GM23248 (cell line): ENCODE measurements at regions not wholly inside any gene's neighbourhood (a gene's known extent, or its start where the extent isn't known, plus 50 kb on each side); places are given as distances from the start of the nearest gene placed in this dataset.

Source experiments
- DNase-seq: peaks from one replicate; pipeline ENCODE4 v3.0.0-alpha.2; 2015
- H2AFZ ChIP-seq: fragments of 200-600 bp; sonication (generic); 2 replicates; pipeline ENCODE4 v1.6.1; 2016; ENCODE audit warnings: antibody characterized with exemption
- H3F3A ChIP-seq: fragments of 200-600 bp; sonication (generic); 2 replicates; pipeline ENCODE4 v1.6.1; 2016; ENCODE audit warnings: mild to moderate bottlenecking, antibody characterized with exemption, mixed run types; ENCODE audit not compliant: insufficient read depth
- H3K27ac ChIP-seq: fragments of 200-600 bp; sonication (generic); 2 replicates; pipeline ENCODE4 v1.5.1; 2016; ENCODE audit warnings: mild to moderate bottlenecking
- H3K27me3 ChIP-seq: fragments of 200-600 bp; sonication (generic); replicated peaks from 2 replicates; pipeline ENCODE4 v1.6.1; 2016; ENCODE audit warnings: mild to moderate bottlenecking; ENCODE audit not compliant: insufficient read depth
- H3K36me3 ChIP-seq: fragments of 200-600 bp; sonication (generic); 2 replicates; pipeline ENCODE4 v1.6.1; 2016; ENCODE audit warnings: low read depth, mild to moderate bottlenecking
- H3K4me1 ChIP-seq: fragments of 200-600 bp; sonication (generic); 2 replicates; pipeline ENCODE4 v1.6.1; 2016; ENCODE audit warnings: mild to moderate bottlenecking; ENCODE audit not compliant: insufficient read depth
- H3K4me2 ChIP-seq: fragments of 200-600 bp; sonication (generic); one replicate; pipeline ENCODE4 v1.6.1; 2016; ENCODE audit warnings: mild to moderate bottlenecking; ENCODE audit not compliant: unreplicated experiment
- H3K4me3 ChIP-seq: fragments of 200-600 bp; sonication (generic); 2 replicates; pipeline ENCODE4 v1.5.1; 2016; ENCODE audit warnings: mild to moderate bottlenecking
- H3K79me2 ChIP-seq: fragments of 200-600 bp; sonication (generic); 2 replicates; pipeline ENCODE4 v1.6.1; 2016; ENCODE audit warnings: mild to moderate bottlenecking; ENCODE audit not compliant: insufficient read depth
- H3K9ac ChIP-seq: fragments of 200-600 bp; sonication (generic); 2 replicates; pipeline ENCODE4 v1.6.1; 2016; ENCODE audit warnings: mild to moderate bottlenecking
- H3K9me2 ChIP-seq: fragments of 200-600 bp; sonication (generic); 2 replicates; pipeline ENCODE4 v1.6.1; 2016; ENCODE audit warnings: mixed run types, mild to moderate bottlenecking, moderate library complexity; ENCODE audit not compliant: insufficient read depth
- H3K9me3 ChIP-seq: fragments of 200-600 bp; sonication (generic); one replicate; pipeline ENCODE4 v1.6.1; 2017; ENCODE audit warnings: low read depth
- H4K20me1 ChIP-seq: fragments of 200-600 bp; sonication (generic); 2 replicates; pipeline ENCODE4 v1.6.0; 2016; ENCODE audit not compliant: insufficient read depth
- EZH2 ChIP-seq: fragments of 200-600 bp; sonication (generic); IDR thresholded peaks from 2 replicates; pipeline ENCODE4 v1.6.1; 2018; ENCODE audit warnings: antibody characterized with exemption, mild to moderate bottlenecking; ENCODE audit not compliant: insufficient read depth, poor library complexity, severe bottlenecking
- EZH2phosphoT487 ChIP-seq: fragments of 200-600 bp; sonication (generic); IDR thresholded peaks from 2 replicates; pipeline ENCODE4 v1.6.1; 2018; ENCODE audit warnings: antibody characterized with exemption, moderate library complexity, mild to moderate bottlenecking, low read depth; ENCODE audit not compliant: insufficient read depth
- WGBS, 2 experiments: methylation state at CpG; one replicate each; pipeline ENCODE4 v1.1.6; 2015 to 2017; ENCODE audit warnings: low lambda C conversion rate in 2 of 2, low coverage in 1 of 2; ENCODE audit errors: missing lambda C conversion rate in 2 of 2; 5-methylcytosine and 5-hydroxymethylcytosine counted together
- in situ Hi-C: fragments of 300-500 bp; cut with MboI; formaldehyde crosslinking; loops from 2 replicates; pipeline ENCODE4 v1.15.0; 2020

- in situ Hi-C loops = no loop called here
- 73 to 74% methylated on average over 9 of the region's 9 CpGs for WGBS, 2 experiments
- Histone ChIP-seq H3F3A (no peaks in the 10 kb centered on the region), H3K27me3 (peaks cover 20% of the 10 kb centered on the region), H3K79me2 (no peaks in the 10 kb centered on the region), H3K36me3 (no peaks in the 10 kb centered on the region), H3K4me1 (no peaks in the 10 kb centered on the region), H3K9me2 (no peaks in the 10 kb centered on the region), H3K27ac (no peak overlapping the region), H4K20me1 (no peaks in the 10 kb centered on the region), H3K4me2 (no peak overlapping the region), H3K9me3 (no peaks in the 10 kb centered on the region), H2AFZ (no peak overlapping the region), H3K4me3 (no peak overlapping the region), H3K9ac (no peak overlapping the region)
- TF ChIP-seq EZH2 (no peak), EZH2phosphoT487 (no peak)
- DNase-seq = no peak
Observed at GRCh38 chr9:95373782-95374487, 56.4 kb upstream of the FANCC start.

- in situ Hi-C loops = no loop called here
- Histone ChIP-seq H3K36me3 (no peaks in the 10 kb centered on the region), H3K27ac (no peak overlapping the region), H3K4me2 (no peak overlapping the region), H3K4me3 (no peak overlapping the region), H4K20me1 (no peaks in the 10 kb centered on the region), H3K79me2 (no peaks in the 10 kb centered on the region), H3F3A (no peaks in the 10 kb centered on the region), H3K9ac (no peak overlapping the region), H3K27me3 (peaks cover 17% of the 10 kb centered on the region), H2AFZ (no peak overlapping the region), H3K9me2 (no peaks in the 10 kb centered on the region), H3K9me3 (no peaks in the 10 kb centered on the region), H3K4me1 (no peaks in the 10 kb centered on the region)
- WGBS, 2 experiments = 51 to 52% methylated on average over 6 of the region's 6 CpGs
- TF ChIP-seq EZH2 (no peak), EZH2phosphoT487 (no peak)
- no peak for DNase-seq
Observed at GRCh38 chr9:95373069-95373681, 55.7 kb upstream of the FANCC start.

- DNase-seq = no peak
- Histone ChIP-seq H4K20me1 (no peaks in the 10 kb centered on the region), H2AFZ (no peak overlapping the region), H3K27ac (no peak overlapping the region), H3K4me2 (no peak overlapping the region), H3K9me3 (no peaks in the 10 kb centered on the region), H3K9ac (no peak overlapping the region), H3K4me1 (no peaks in the 10 kb centered on the region), H3K36me3 (no peaks in the 10 kb centered on the region), H3F3A (no peaks in the 10 kb centered on the region), H3K9me2 (no peaks in the 10 kb centered on the region), H3K4me3 (no peak overlapping the region), H3K79me2 (no peaks in the 10 kb centered on the region), H3K27me3 (peaks cover 13% of the 10 kb centered on the region)
- in situ Hi-C loops = no loop called here
- TF ChIP-seq EZH2 = no peak
- no peak for TF ChIP-seq EZH2phosphoT487
- WGBS, 2 experiments = 41 to 46% methylated on average over 4 of the region's 4 CpGs
Observed at GRCh38 chr9:95370064-95370463, 52.6 kb upstream of the FANCC start.

- no peak overlapping the region for H3K9ac ChIP-seq
- DNase-seq = no peak
- TF ChIP-seq EZH2 = no peak
- no peak for TF ChIP-seq EZH2phosphoT487
- no peak overlapping the region for H3K27ac ChIP-seq
- H2AFZ ChIP-seq = no peak overlapping the region
- H3K9me2 ChIP-seq = no peaks in the 10 kb centered on the region
- no peaks in the 10 kb centered on the region for H3K4me1 ChIP-seq
- no peaks in the 10 kb centered on the region for H3F3A ChIP-seq
- H3K36me3 ChIP-seq = no peaks in the 10 kb centered on the region
- H4K20me1 ChIP-seq = no peaks in the 10 kb centered on the region
- H3K9me3 ChIP-seq = no peaks in the 10 kb centered on the region
- no peaks in the 10 kb centered on the region for H3K79me2 ChIP-seq
- H3K27me3 ChIP-seq = peaks cover 26% of the 10 kb centered on the region
- in situ Hi-C loops = no loop called here
- H3K4me3 ChIP-seq = no peak overlapping the region
- WGBS, 2 experiments = 87 to 92% methylated on average over 19 of the region's 19 CpGs
- H3K4me2 ChIP-seq = no peak overlapping the region
Observed at GRCh38 chr9:95368377-95369160, 51.1 kb upstream of the FANCC start.
